ENCODE measurements at regions not wholly inside any gene's neighbourhood (a gene's known extent, or its start where the extent isn't known, plus 50 kb on each side); places are given as distances from the start of the nearest gene placed in this dataset.

DNA sequence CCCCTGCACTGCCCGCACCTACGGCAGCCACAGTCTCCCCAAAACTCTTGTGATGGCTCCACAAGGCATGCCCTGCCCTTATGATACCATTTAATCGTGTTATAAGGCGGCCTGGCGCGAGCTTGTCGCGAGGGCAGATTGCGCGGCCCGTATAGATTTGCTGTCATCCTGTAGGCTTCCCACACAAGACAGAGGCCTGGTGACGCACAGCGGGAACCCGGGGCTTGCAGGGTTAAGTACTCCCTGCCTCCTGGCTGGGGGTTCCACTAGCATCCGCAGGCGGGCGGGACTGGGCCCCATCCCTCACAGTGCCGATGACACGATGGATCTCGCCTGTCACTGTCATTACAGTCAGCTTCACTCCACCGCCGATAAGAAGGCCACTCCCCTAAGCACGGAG is 364.9 kb upstream of the IRX2 start:
- Histone ChIP-seq H3K4me3 (ENCODE audit: low read length, poor library complexity, severe bottlenecking) (no peak overlapping the region), H3K4me1 (ENCODE audit: insufficient read depth, low read length, poor library complexity, severe bottlenecking) (no peaks in the 10 kb centered on the region), H3K79me2 (ENCODE audit: insufficient read depth, low read length) (no peaks in the 10 kb centered on the region), H3K27me3 (ENCODE audit: insufficient read depth, low read length, poor library complexity, severe bottlenecking) (no peaks in the 10 kb centered on the region), H3F3A (ENCODE audit: low read depth) (no peaks in the 10 kb centered on the region), H2AFZ (ENCODE audit: low read length) (no peak overlapping the region), H3K9me3 (ENCODE audit: insufficient read depth, low read depth, low read length) (peaks cover 3% of the 10 kb centered on the region; the same call in 1 of the 2 replicates), H3K9me2 (replicated peaks; ENCODE audit: low read depth, low read length) (no peaks in the 10 kb centered on the region), H3K4me2 (ENCODE audit: low read depth, low read length, poor library complexity, severe bottlenecking) (no peak overlapping the region), H3K9ac (ENCODE audit: low read depth, low read length, poor library complexity, severe bottlenecking) (no peak overlapping the region), H4K20me1 (ENCODE audit: insufficient read depth, low read length, poor library complexity, severe bottlenecking) (no peaks in the 10 kb centered on the region), H3K36me3 (ENCODE audit: insufficient read depth, low read length) (no peaks in the 10 kb centered on the region)
- TF ChIP-seq CTCF (conservative IDR thresholded peaks at IDR 0.05; ENCODE audit: low read length) (no peak), EZH2phosphoT487 (IDR thresholded peaks at IDR 0.05; ENCODE audit: borderline replicate concordance) (no peak)

DNA sequence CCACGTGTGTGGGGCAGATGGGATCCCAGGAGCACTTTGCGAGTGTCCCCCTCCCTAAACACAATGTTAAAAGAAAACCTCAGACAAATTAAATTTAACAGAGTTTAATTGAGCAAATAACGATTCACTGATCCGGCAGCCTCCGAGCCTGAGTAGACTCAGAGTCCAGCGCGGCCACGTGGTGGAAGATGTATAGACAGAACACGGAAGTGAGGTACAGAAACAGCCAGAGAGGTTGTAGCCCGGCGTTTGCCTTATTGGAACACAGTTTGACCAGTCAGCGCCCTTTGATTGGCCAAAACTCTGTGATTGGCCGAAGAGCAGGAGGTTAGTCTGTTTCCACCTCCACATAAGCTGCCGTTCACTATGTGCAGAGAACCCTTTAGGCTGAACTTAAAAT is 363.0 kb upstream of the IRX2 start:
- Histone ChIP-seq H3K4me1 (ENCODE audit: insufficient read depth, low read length, poor library complexity, severe bottlenecking) (no peaks in the 10 kb centered on the region), H3K79me2 (ENCODE audit: insufficient read depth, low read length) (no peaks in the 10 kb centered on the region), H3K9ac (ENCODE audit: low read depth, low read length, poor library complexity, severe bottlenecking) (no peak overlapping the region), H3K36me3 (ENCODE audit: insufficient read depth, low read length) (no peaks in the 10 kb centered on the region), H3K27me3 (ENCODE audit: insufficient read depth, low read length, poor library complexity, severe bottlenecking) (no peaks in the 10 kb centered on the region), H2AFZ (ENCODE audit: low read length) (no peak overlapping the region), H4K20me1 (ENCODE audit: insufficient read depth, low read length, poor library complexity, severe bottlenecking) (no peaks in the 10 kb centered on the region), H3K4me2 (ENCODE audit: low read depth, low read length, poor library complexity, severe bottlenecking) (no peak overlapping the region), H3F3A (ENCODE audit: low read depth) (no peaks in the 10 kb centered on the region), H3K9me2 (replicated peaks; ENCODE audit: low read depth, low read length) (no peaks in the 10 kb centered on the region), H3K4me3 (ENCODE audit: low read length, poor library complexity, severe bottlenecking) (no peak overlapping the region), H3K9me3 (ENCODE audit: insufficient read depth, low read depth, low read length) (peaks cover 3% of the 10 kb centered on the region; the same call in 1 of the 2 replicates)
- TF ChIP-seq CTCF (conservative IDR thresholded peaks at IDR 0.05; ENCODE audit: low read length) (no peak), EZH2phosphoT487 (IDR thresholded peaks at IDR 0.05; ENCODE audit: borderline replicate concordance) (no peak)

DNA sequence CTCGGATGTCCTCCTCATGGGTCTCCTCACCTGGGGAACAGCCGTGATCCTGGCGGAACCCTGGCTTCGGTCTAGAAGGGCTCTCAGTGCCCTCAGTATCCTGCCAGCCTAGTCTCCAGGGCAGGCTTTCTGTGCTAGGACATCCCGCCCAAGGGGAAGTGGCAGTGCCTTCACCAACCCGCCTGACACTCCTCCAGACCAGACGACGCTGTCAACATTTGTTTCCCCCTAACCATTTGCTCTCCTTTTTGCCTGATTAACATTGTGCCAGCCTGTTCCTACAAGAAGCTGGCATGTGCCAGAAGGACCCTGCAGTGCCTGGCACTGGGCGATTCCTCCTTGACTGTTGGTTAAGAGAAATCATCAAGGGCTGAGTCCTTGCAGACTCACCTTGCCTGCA is 358.9 kb upstream of the IRX2 start:
- H2AFZ ChIP-seq (ENCODE audit: low read length): no peak overlapping the region
- H3K9me3 ChIP-seq (ENCODE audit: insufficient read depth, low read depth, low read length): 0 out of 2 replicates have a peak, but pooled peaks cover 3% of the 10 kb centered on the region
- no peaks in the 10 kb centered on the region for H3K4me1 ChIP-seq (ENCODE audit: insufficient read depth, low read length, poor library complexity, severe bottlenecking)
- H3K79me2 ChIP-seq (ENCODE audit: insufficient read depth, low read length): no peaks in the 10 kb centered on the region
- H4K20me1 ChIP-seq (ENCODE audit: insufficient read depth, low read length, poor library complexity, severe bottlenecking): no peaks in the 10 kb centered on the region
- no peaks in the 10 kb centered on the region for H3K36me3 ChIP-seq (ENCODE audit: insufficient read depth, low read length)
- TF ChIP-seq CTCF (conservative IDR thresholded peaks at IDR 0.05; ENCODE audit: low read length) (no peak), EZH2phosphoT487 (IDR thresholded peaks at IDR 0.05; ENCODE audit: borderline replicate concordance) (no peak)
- no peak overlapping the region for H3K9ac ChIP-seq (ENCODE audit: low read depth, low read length, poor library complexity, severe bottlenecking)
- no peak overlapping the region for H3K4me2 ChIP-seq (ENCODE audit: low read depth, low read length, poor library complexity, severe bottlenecking)
- H3F3A ChIP-seq (ENCODE audit: low read depth): no peaks in the 10 kb centered on the region
- H3K4me3 ChIP-seq (ENCODE audit: low read length, poor library complexity, severe bottlenecking): no peak overlapping the region
- no peaks in the 10 kb centered on the region for H3K9me2 ChIP-seq (replicated peaks; ENCODE audit: low read depth, low read length)
- H3K27me3 ChIP-seq (ENCODE audit: insufficient read depth, low read length, poor library complexity, severe bottlenecking): no peaks in the 10 kb centered on the region

Measured in Loucy (cell line).